ENCODE measurements at regions not wholly inside any gene's neighbourhood (a gene's known extent, or its start where the extent isn't known, plus 50 kb on each side); places are given as distances from the start of the nearest gene placed in this dataset.
"Not testable (repeated sequence)": the region's sequence is repeated elsewhere in the genome, so short reads cannot be mapped to it uniquely, and the experiment has no call there.

- DNase-seq (ENCODE audit: low read depth), result not testable (repeated sequence)
These were observed 337.5 kb upstream of the PLGLB2 start for GRCh38 chr2:87410371-87410770.

DNA sequence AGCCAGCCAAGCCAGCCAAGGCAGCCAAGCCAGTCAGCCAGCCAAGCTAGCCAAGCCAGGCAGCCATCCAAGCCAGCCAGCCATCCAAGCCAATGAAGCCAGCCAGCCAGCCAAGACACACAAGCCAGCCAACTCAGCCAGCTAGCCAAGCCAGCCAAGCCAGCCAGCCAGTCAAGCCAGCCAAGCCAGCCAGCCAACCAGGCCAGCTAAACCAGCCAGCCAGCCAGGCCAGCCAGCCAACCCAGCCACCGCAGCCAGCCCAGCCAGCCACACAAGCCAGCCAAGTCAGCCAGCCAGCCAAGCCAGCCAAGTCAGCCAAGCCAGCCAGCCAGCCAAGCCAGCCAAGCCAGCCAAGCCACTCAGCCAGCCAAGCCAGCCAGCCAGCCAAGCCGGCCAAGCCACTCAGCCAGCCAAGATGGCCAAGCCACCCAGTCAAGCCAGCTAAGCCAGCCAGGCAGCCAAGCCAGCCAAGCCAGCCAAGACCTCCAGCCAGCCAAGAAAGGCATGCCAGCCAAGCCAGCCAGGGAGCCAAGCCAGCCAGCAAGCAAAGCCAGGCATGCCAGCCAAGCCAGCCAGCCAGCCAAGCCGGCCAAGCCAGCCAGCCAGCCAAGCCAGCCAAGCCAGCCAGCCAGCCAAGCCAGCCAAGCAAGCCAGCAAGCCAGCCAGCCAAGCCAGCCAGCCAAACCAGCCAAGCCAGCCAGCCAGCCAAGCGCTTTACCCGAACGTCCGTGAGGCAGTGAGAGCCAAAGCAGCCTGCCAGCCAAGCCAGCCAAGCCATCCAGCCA is 335.7 kb upstream of the PLGLB2 start:
- not testable (repeated sequence) for DNase-seq (ENCODE audit: low read depth)

DNA sequence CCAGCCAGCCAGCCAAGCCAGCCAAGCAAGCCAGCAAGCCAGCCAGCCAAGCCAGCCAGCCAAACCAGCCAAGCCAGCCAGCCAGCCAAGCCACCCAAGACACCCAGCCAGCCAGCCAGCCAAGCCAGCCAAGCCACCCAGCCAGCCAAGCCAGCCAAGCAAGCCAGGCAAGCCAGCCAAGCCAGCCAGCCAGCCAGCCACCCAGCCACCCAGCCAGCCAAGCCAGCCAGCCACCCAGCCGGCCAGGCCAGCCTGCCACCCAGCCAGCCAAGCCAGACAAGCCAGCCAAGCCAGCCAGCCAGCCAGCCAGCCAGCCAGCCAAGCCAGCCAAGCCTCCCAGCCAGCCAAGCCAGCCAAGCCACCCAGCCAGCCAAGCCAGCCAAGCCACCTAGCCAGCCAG is 333.6 kb upstream of the PLGLB2 start:
- not testable (repeated sequence) for DNase-seq (ENCODE audit: low read depth)

GRCh38 chr2:87414795-87415570 is 332.9 kb upstream of the PLGLB2 start:
- DNase-seq (ENCODE audit: low read depth), result not testable (repeated sequence)

DNA sequence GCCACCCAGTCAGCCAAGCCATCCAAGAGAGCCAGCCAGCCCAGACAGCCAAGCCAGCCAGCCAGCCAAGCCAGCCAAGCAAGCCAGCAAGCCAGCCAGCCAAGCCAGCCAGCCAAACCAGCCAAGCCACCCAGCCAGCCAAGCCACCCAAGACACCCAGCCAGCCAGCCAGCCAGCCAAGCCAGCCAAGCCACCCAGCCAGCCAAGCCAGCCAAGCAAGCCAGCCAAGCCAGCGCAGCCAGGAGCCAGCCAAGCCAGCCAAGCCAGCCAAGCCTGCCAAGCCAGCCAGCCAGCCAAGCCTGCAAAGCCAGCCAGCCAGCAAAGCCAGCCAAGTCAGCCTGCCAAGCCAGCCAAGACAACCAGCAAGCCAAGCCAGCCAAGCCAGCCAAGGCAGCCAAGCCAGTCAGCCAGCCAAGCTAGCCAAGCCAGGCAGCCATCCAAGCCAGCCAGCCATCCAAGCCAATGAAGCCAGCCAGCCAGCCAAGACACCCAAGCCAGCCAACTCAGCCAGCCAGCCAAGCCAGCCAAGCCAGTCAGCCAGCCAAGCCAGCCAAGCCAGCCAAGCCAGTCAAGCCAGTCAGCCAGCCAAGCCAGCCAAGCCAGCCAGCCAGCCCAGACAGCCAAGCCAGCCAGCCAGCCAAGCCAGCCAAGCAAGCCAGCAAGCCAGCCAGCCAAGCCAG is 332.2 kb upstream of the PLGLB2 start:
- DNase-seq (ENCODE audit: low read depth), result not testable (repeated sequence)

DNA sequence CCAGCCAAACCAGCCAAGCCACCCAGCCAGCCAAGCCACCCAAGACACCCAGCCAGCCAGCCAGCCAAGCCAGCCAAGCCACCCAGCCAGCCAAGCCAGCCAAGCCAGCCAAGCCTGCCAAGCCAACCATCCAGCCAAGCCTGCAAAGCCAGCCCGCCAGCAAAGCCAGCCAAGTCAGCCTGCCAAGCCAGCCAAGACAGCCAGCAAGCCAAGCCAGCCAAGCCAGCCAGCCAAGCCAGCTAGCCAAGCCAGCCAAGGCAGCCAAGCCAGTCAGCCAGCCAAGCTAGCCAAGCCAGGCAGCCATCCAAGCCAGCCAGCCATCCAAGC is 331.7 kb upstream of the PLGLB2 start:
- not testable (repeated sequence) for DNase-seq (ENCODE audit: low read depth)

GRCh38 chr2:87417147-87417546 is 330.7 kb upstream of the PLGLB2 start:
- DNase-seq (ENCODE audit: low read depth), result not testable (repeated sequence)

GRCh38 chr2:87417742-87418567 is 329.9 kb upstream of the PLGLB2 start:
- not testable (repeated sequence) for DNase-seq (ENCODE audit: low read depth)

- not testable (repeated sequence) for DNase-seq (ENCODE audit: low read depth)
These were observed 328.8 kb upstream of the PLGLB2 start for GRCh38 chr2:87418823-87419822.

DNA sequence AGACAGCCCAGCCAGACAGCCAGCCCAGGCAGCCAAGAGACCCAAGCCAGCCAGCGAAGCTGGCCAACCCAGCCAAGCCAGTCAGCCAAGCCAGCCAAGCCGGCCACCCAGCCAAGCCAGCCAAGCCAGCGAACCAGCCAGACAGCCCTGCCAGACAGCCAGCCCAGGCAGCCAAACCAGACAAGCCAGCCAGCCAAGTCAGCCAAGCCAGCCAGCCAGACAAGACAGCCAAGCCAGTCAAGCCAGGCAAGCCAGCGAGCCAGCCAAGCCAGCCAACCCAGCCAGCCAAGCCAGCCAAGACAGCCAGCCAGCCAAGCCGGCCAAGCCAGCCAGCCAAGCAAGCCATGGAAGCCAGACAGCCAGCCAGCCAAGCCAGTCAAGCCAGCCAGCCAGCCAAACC is 327.9 kb upstream of the PLGLB2 start:
- DNase-seq (ENCODE audit: low read depth), result not testable (repeated sequence)

DNA sequence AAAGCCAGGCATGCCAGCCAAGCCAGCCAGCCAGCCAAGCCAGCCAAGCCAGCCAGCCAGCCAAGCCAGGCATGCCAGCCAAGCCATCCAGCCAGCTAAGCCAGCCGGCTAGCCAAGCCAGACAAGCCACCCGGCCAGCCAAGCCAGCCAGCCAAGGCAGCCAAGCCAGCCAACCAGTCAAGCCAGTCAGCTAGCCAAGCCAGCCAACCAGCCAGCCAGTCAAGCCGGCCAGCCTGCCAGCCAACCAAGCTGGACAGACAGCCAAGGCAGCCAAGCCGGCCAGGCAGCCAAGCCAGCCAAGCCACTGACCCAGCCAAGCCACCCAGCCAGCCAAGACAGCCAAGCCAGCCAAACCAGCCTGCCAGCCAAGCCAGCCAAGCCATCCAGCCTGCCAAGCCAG is 326.9 kb upstream of the PLGLB2 start:
- DNase-seq (ENCODE audit: low read depth), result not testable (repeated sequence)

GRCh38 chr2:87423796-87424762 is 323.8 kb upstream of the PLGLB2 start:
- not testable (repeated sequence) for DNase-seq (ENCODE audit: low read depth)

DNA sequence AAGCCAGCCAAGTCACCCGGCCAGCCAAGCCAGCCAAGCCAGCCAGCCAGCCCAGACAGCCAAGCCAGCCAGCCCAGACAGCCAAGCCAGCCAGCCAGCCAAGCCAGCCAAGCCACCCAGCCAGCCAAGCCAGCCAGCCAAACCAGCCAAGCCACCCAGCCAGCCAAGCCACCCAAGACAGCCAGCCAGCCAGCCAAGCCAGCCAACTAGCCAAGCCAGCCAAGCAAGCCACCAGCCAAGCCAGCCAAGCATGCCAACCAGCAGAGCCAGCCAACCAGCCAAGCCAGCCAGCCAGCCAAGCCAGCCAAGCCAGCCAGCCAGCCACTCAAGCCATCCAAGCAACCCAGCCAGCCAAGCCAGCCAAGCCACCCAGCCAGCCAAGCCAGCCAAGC is 323.1 kb upstream of the PLGLB2 start:
- not testable (repeated sequence) for DNase-seq (ENCODE audit: low read depth)

DNA sequence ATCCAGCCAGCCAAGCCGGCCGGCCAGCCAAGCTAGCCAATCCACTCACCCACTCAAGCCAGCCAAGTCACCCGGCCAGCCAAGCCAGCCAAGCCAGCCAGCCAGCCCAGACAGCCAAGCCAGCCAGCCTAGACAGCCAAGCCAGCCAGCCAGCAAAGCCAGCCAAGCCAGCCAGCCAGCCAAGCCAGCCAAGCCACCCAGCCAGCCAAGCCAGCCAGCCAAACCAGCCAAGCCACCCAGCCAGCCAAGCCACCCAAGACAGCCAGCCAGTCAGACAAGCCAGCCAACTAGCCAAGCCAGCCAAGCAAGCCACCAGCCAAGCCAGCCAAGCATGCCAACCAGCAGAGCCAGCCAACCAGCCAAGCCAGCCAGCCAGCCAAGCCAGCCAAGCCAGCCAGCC is 322.7 kb upstream of the PLGLB2 start:
- not testable (repeated sequence) for DNase-seq (ENCODE audit: low read depth)

GRCh38 chr2:87425717-87426116 is 322.2 kb upstream of the PLGLB2 start:
- not testable (repeated sequence) for DNase-seq (ENCODE audit: low read depth)

DNA sequence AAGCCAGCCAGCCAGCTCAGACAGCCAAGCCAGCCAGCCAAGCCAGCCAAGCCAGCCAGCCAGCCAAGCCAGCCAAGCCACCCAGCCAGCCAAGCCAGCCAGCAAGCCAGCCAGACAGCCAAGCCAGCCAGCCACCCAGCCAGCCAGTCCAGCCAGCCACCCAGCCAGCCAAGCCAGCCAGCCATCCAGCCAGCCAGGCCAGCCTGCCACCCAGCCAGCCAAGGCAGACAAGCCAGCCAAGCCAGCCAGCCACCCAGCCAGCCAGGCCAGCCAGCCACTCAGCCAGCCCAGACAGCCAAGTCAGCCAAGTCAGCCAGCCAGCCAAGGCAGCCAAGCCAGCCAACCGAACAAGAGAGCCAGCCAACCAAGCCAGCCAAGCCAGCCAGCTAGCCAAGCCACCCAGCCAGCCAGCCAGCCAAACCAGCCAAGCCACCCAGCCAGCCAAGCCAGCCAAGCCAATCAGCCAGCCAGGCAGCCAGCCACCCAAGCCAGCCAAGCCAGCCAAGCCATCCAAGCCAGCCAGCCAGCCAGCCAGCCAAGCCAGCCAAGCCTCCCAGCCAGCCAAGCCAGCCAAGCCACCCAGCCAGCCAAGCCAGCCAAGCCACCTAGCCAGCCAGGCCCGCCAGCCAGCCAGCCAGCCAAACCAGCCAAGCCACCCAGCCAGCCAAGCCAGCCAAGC is 319.3 kb upstream of the PLGLB2 start:
- DNase-seq (ENCODE audit: low read depth), result not testable (repeated sequence)

GRCh38 chr2:87429206-87429930 is 318.5 kb upstream of the PLGLB2 start:
- DNase-seq (ENCODE audit: low read depth), result not testable (repeated sequence)

DNA sequence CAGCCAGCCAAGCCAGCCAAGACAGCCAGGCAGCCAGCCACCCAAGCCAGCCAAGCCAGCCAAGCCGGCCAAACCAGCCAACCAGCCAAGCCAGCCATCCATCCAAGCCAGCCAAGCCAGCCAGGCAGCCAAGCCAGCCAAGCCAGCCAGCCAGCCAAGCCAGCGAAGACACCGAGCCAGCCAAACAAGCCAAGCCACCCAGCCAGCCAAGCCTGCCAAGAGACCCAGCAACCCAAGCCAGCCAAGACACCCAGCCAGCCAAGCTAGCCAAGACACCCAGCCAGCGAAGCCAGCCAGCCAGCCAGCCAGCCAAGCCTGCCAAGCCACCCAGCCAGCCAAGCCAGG is 318.0 kb upstream of the PLGLB2 start:
- not testable (repeated sequence) for DNase-seq (ENCODE audit: low read depth)

All from activated T-cell treated with anti-CD3 and anti-CD28 coated beads for 24 hours (primary cell).